Esophagus squamous epithelium (tissue), 5 donors: ENCODE measurements at regions not wholly inside any gene's neighbourhood (a gene's known extent, or its start where the extent isn't known, plus 50 kb on each side); places are given as distances from the start of the nearest gene placed in this dataset.
A peak's percentile ranks its signal among the peaks of the same experiment; 100 is the strongest.

ENCODE experiments used
- DNase-seq: peaks from one replicate; lab custom pipeline; 2025; lab: John Stamatoyannopoulos, UW
- H3K27ac ChIP-seq, 4 donors: fragments of 200-600 bp; sonication (generic); one replicate each; pipeline ENCODE4 v1.5.1; 2016 to 2019; ENCODE audit warnings: mild to moderate bottlenecking in 1 of 4
- H3K27me3 ChIP-seq, 4 donors: fragments of 200-600 bp; sonication (generic); 1 replicate in 3 of 4; 2 replicates in 1 of 4; pipeline versions ENCODE4 v1.5.1 to v1.6.0; 2017 to 2021; ENCODE audit warnings: antibody characterized with exemption in 1 of 4
- H3K36me3 ChIP-seq, 3 donors: fragments of 200-600 bp; sonication (generic); one replicate each; pipeline ENCODE4 v1.5.1; 2016 to 2019
- H3K4me1 ChIP-seq, 3 donors: fragments of 200-600 bp; sonication (generic); one replicate each; pipeline ENCODE4 v1.5.1; 2017 to 2019
- H3K4me3 ChIP-seq, 4 donors: fragments of 200-600 bp; sonication (generic); 1 replicate in 3 of 4; 2 replicates in 1 of 4; pipeline ENCODE4 v1.5.1; 2016 to 2019; ENCODE audit warnings: mild to moderate bottlenecking in 2 of 4, moderate library complexity in 1 of 4
- H3K9me3 ChIP-seq, 3 donors: fragments of 200-600 bp; sonication (generic); one replicate each; pipeline ENCODE4 v1.5.1; 2016 to 2019
- POLR2A ChIP-seq, 4 donors: fragments of 450-650 bp; IDR thresholded peaks; one replicate each; pipeline ENCODE4 v1.6.1; 2017; ENCODE audit warnings: antibody characterized with exemption in 4 of 4, mild to moderate bottlenecking in 4 of 4, moderate library complexity in 3 of 4
- WGBS, 2 donors: methylation state at CpG; one replicate each; pipeline ENCODE4 v1.1.5; 2018; 5-methylcytosine and 5-hydroxymethylcytosine counted together
- intact Hi-C: fragments of 100-400 bp; cut with DNase I; formaldehyde crosslinking; loops from one replicate; pipeline ENCODE4 v1.15.0; 2022
- TF ChIP-seq, protein P1 (sequence below), 6 experiments: fragments of 450-650 bp in 4 of 6; fragments of 200-600 bp in 2 of 6; sonication (generic) in 2 of 6; IDR thresholded peaks; one replicate each; pipeline ENCODE4 v1.5.1; 2016 to 2019; ENCODE audit warnings: antibody characterized with exemption in 6 of 6, mild to moderate bottlenecking in 4 of 6, moderate library complexity in 4 of 6
- donor health status: DM: yes; HTN: yes; CAD: no.

DNA sequence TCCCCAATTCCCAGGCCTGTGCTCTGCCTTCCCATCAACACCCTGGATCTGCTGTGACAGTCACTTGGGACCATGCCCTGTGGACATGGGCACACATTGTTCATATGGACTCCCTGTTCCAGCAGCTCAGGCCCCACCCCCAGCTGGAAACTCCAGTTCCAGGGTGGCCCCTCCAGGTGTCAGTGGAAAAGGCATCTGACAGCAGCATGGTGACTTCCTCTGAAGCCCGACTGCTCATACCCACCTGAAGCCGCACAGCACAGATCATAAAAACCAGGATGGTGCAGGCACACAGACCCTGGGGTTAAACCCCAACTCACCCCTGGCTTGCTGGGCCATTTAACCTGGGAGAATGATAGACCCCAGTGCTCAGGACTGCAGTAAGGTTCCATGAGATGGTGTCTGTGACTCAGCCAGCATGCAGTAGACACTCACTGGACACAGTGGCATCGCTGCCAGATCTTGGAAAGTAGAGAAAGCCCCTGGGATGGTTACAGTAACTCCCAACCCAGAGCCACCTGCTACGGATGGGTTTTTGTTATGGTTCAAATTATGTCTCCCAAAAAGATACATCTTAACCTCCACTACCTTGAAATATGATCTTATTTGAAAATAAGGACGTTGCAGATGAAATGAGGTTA lies 72.6 kb upstream of the NANOS1 start:
- Histone ChIP-seq H3K36me3 (no peaks in the 10 kb centered on the region), H3K4me3 (no peak overlapping the region), H3K4me1 (peaks cover 14 to 35% (median 19%) of the 10 kb centered on the region in 3 donors), H3K9me3 (no peaks in the 10 kb centered on the region), H3K27ac (no peak overlapping the region), H3K27me3 (peaks cover 0 to 26% (median 0%) of the 10 kb centered on the region in 4 donors)
- no peak for TF ChIP-seq POLR2A (IDR thresholded peaks at IDR 0.05)
- TF ChIP-seq, protein P1, sequence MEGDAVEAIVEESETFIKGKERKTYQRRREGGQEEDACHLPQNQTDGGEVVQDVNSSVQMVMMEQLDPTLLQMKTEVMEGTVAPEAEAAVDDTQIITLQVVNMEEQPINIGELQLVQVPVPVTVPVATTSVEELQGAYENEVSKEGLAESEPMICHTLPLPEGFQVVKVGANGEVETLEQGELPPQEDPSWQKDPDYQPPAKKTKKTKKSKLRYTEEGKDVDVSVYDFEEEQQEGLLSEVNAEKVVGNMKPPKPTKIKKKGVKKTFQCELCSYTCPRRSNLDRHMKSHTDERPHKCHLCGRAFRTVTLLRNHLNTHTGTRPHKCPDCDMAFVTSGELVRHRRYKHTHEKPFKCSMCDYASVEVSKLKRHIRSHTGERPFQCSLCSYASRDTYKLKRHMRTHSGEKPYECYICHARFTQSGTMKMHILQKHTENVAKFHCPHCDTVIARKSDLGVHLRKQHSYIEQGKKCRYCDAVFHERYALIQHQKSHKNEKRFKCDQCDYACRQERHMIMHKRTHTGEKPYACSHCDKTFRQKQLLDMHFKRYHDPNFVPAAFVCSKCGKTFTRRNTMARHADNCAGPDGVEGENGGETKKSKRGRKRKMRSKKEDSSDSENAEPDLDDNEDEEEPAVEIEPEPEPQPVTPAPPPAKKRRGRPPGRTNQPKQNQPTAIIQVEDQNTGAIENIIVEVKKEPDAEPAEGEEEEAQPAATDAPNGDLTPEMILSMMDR (IDR thresholded peaks at IDR 0.05), result no peak
- intact Hi-C loops, result no loop called here
- 67 to 79% methylated on average over 2 to 3 of the region's 5 CpGs for WGBS, 2 donors
- DNase-seq, result no peak

DNA sequence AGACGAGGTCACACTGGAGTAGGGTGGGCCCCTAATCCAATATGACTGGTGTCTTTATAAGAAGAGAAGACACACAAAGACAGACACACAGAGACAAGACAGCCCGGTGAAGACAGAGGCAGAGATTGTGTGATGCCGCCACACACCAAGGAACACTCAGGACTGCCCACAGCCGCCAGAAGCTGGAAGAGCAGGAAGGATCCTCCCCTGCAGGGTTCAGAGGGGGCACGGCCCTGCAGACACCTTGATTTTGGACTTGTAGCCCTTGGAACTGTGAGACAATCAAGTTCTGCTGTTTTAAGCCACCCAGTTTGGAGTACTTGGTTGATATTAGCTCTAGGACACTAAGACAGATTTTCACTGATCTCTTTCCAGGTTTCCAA lies 72.1 kb upstream of the NANOS1 start:
- intact Hi-C loops, result no loop called here
- DNase-seq, result no peak
- Histone ChIP-seq H3K4me1 (peaks cover 14 to 36% (median 19%) of the 10 kb centered on the region in 3 donors), H3K4me3 (no peak overlapping the region), H3K9me3 (no peaks in the 10 kb centered on the region), H3K27ac (no peak overlapping the region), H3K36me3 (no peaks in the 10 kb centered on the region), H3K27me3 (peaks cover 0 to 25% (median 0%) of the 10 kb centered on the region in 4 donors)
- TF ChIP-seq POLR2A (IDR thresholded peaks at IDR 0.05), result no peak
- TF ChIP-seq, protein P1 (IDR thresholded peaks at IDR 0.05), result no peak
- 85 to 90% methylated on average over 5 of the region's 5 CpGs for WGBS, 2 donors

DNA sequence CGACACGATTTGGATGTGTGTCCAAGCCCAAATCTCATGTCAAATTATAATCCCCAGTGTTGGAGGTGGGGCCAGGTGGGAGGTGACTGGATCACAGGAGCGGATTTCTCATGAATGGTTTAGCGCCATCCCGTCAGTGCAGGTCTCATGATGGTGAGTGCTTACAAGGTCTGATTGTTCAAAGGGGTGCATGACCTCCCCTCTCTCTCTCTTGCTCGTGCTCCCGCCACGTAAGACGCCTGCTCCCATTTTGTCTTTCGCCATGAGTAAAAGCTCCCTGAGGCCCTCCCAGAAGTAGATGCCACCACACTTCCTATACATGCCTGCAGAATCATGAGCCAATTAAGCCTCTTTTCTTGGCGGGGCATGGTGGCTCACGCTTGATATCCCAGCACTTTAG lies 71.5 kb upstream of the NANOS1 start:
- Histone ChIP-seq H3K4me3 (no peak overlapping the region), H3K27me3 (peaks cover 0 to 22% (median 0%) of the 10 kb centered on the region in 4 donors), H3K27ac (no peak overlapping the region), H3K36me3 (no peaks in the 10 kb centered on the region), H3K9me3 (no peaks in the 10 kb centered on the region), H3K4me1 (peaks cover 14 to 36% (median 19%) of the 10 kb centered on the region in 3 donors)
- 86 to 93% methylated on average over 7 to 12 of the region's 12 CpGs for WGBS, 2 donors
- TF ChIP-seq POLR2A (IDR thresholded peaks at IDR 0.05), result no peak
- TF ChIP-seq, protein P1 (IDR thresholded peaks at IDR 0.05), result no peak
- intact Hi-C loops, result no loop called here
- DNase-seq, result no peak

DNA sequence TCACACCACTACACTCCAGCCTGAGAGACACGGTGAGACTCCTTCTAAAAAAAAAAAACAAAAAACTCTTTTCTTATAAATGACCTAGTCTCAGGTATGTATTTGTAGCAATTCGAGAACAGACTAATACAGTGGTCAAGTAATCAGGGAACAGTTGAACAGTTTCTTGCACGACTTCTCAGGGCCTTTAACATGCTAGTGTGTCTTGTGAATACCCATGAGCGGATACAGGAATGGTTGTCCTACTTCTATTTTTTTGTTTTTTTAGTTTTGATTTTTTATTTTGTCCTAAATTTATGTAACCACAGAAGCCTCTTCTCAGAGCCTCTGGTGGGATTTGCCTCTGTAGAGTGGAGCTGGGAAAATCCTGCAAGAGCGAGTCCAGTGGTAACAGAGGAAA lies 71.0 kb upstream of the NANOS1 start:
- no peaks in the 10 kb centered on the region for H3K36me3 ChIP-seq
- H3K9me3 ChIP-seq, result no peaks in the 10 kb centered on the region
- no peak overlapping the region for H3K27ac ChIP-seq
- H3K27me3 ChIP-seq, result peaks cover 0 to 17% (median 0%) of the 10 kb centered on the region in 4 donors
- DNase-seq, result no peak
- TF ChIP-seq POLR2A (IDR thresholded peaks at IDR 0.05), result no peak
- TF ChIP-seq, protein P1 (IDR thresholded peaks at IDR 0.05), result no peak
- intact Hi-C loops, result no loop called here
- no peak overlapping the region for H3K4me3 ChIP-seq
- WGBS, 2 donors, result 83 to 92% methylated on average over 4 to 5 of the region's 5 CpGs
- H3K4me1 ChIP-seq, result peaks cover 14 to 36% (median 19%) of the 10 kb centered on the region in 3 donors

DNA sequence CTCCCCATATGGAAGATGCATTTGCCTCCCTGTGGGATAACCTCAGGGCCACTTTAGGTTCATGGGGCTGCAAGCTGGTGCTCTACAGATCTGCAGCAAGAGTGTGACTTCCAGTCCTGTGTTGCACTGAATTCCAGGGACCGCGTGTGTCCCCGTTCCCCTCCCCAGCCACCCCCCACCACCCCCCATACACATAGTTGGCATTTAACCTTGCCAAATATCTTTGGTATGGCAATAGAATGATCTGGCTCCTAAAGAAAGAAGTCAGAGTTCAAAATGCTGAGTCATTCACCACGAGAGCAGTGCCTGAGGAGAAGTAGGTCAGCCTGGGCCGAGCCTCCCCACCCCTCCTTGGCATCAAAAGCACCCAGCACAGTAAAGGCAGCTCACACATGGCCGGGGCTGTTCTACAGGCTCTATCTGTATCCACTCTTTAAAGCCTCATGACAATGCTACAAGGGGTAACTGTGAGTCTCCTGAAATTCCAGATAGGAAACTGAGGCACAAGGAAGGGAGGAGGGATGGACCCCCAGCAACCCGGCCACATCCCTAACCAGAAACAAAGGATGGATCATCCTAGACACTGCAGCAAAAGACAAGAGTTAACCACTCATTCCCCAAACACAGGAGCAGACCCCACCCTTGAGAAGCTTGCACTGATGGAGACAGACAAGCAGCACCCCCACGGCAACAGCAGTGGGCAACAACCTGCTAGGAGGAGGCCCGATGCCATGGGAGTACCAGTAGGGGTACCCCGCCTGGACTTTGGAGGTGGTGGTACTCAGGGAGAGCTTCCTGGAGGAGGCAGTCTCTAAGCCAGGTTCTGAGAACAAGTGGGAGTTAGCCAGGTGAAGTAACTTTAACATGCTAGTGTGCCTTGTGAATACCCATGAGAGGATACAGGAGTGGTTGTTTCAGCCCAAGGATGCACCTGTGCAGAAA lies 70.3 kb upstream of the NANOS1 start:
- DNase-seq, result no peak
- Histone ChIP-seq H3K9me3 (no peaks in the 10 kb centered on the region), H3K36me3 (no peaks in the 10 kb centered on the region), H3K27ac (peak overlapping the region in 3 of 4 donors; percentile 4 to 26 (median 23)), H3K4me3 (no peak overlapping the region), H3K4me1 (peaks cover 14 to 36% (median 19%) of the 10 kb centered on the region in 3 donors), H3K27me3 (peaks cover 0 to 10% (median 0%) of the 10 kb centered on the region in 4 donors)
- TF ChIP-seq POLR2A (IDR thresholded peaks at IDR 0.05), result no peak
- TF ChIP-seq, protein P1 (IDR thresholded peaks at IDR 0.05), result no peak
- 38 to 44% methylated on average over 5 to 6 of the region's 10 CpGs for WGBS, 2 donors
- intact Hi-C loops, result no loop called here
